GM21786 (cell line): ENCODE measurements at regions not wholly inside any gene's neighbourhood (a gene's known extent, or its start where the extent isn't known, plus 50 kb on each side); places are given as distances from the start of the nearest gene placed in this dataset.
"Not testable (repeated sequence)": the region's sequence is repeated elsewhere in the genome, so short reads cannot be mapped to it uniquely, and the experiment has no call there.

ENCODE experiments used
- ATAC-seq: cut with Tn5 transposase; IDR thresholded peaks from one replicate; pipeline ENCODE4 v1.9.1; 2021; ENCODE audit not compliant: unreplicated experiment

DNA sequence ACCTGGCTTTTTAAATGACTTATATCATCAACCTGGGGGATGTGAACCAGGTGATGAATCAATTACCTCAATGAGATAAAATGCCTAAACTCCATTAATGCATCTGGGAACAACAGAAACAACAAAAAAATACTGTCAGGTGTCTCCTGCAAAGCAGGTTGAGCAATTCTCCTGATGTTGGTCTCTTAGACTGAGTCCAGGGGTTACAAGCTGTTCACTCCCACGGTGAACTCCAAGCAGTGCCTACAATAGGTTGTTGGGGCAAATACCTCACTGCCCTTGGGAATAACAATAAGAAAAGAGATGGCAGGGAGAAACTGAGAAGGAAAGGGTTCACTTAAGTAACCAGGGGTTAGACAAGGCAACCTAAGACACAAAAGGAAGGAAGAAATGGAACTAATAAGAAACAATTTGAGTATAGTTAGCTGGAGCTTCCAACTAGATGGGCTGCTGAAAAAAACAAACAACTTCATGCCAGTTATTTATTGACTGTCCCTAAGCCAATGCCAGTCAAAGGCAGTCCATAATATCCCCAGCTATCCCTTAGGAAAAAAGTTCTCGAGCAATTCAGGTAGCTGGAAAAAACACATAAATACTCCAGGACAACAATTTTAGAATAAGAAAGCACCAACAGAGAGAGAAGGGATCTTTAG, 97.6 kb upstream of the MAGI3 start:
- ATAC-seq, result no peak

GRCh38 chr1:113293256-113293626, 97.1 kb upstream of the MAGI3 start:
- ATAC-seq, result no peak

DNA sequence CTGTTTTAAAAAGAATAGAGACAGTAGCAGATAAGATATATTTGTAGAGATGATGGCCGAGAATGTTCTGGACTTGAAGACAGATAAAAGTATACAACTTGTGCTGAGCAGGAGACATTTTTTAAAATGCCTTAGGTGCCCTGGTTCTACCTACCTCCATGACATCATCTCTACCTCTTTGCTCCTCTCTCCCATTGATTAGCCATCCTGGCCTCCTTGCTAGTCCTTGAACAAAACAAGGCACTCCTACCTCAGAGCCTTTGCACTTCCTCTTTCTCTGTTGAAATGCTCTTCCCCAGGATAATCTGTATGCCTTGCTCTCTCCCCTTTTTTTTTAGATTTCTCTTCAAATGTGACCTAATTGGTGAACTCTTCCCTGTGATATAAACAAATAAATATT, 92.6 kb upstream of the MAGI3 start:
- ATAC-seq, result no peak

DNA sequence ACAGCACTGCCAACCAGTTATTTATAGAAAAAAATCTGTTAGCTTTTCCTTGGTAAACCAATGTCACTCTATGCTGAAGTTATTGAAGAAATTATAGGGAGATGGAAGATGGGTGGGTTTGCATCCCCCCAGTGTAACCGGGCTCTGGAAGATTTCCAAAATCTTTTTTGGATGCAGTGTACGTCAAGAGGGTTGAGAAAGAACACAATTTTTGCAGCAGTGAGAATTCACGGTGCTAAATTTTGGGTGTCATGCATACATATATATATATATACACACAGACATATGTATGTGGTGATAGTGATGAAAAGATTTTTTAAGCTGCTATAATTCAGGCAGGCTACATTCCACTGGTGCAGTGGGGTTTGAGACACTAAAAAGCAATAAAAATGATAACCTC, 91.4 kb upstream of the MAGI3 start:
- ATAC-seq, result no peak

GRCh38 chr1:113302636-113303035, 87.7 kb upstream of the MAGI3 start:
- no peak for ATAC-seq

GRCh38 chr1:113303267-113303666, 87.0 kb upstream of the MAGI3 start:
- no peak for ATAC-seq

GRCh38 chr1:113305029-113305428, 85.3 kb upstream of the MAGI3 start:
- not testable (repeated sequence) for ATAC-seq

- no peak for ATAC-seq
These were observed 82.4 kb upstream of the MAGI3 start for GRCh38 chr1:113307771-113308445.

GRCh38 chr1:113312651-113313050, 77.7 kb upstream of the MAGI3 start:
- ATAC-seq, result not testable (repeated sequence)

DNA sequence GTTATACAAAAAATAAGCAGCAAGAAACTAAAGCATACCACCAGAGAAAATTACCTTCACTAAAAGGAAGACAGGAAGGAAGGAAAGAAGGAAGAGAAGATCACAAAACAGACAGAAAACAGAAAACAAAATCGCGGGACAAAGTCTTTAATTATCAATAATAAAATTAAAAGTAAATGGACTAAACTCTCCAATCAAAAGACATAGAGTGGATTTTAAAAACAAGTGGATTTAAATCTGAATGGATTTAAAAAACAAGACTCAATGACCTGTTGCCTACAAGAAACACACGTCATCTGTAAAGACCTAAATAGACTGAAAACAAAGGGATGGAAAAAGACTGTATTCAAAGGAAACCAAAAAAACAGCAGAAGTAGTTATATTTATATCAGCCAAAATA, 75.7 kb upstream of the MAGI3 start:
- no peak for ATAC-seq

GRCh38 chr1:113320272-113320671, 70.0 kb upstream of the MAGI3 start:
- ATAC-seq, result no peak

DNA sequence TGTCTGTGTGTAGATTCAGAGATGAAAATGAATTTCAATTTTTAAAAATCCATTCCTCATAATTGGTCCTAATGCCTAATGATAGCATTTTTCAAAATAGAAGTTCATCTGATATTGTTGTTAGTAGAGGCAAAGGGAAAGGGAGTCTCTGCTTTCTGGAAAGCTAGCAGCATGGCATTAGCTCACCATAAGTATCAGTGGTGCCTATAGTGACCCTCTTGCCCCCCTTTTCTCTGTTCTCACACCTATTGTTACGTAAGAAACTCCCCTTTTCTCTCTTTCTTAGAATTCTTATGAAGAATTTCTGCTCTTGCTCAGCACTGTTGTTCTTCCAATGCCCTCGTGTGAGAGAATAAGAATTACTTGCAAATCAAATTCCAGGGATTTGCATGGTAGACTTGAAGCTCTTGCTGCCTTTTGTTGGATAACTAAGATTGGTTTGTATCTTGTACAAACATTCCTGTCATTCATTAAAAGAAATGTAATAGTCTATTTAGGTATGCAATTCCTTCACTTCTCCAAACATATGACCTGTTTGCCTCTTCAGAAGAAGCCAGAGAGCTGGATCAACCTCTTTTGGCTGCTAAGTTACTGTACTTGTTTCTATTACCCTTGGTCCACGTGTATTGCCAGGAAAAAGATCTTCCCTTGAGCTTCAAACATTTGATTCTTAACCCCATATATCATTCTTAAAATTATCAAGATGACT, 69.2 kb upstream of the MAGI3 start:
- ATAC-seq, result no peak

DNA sequence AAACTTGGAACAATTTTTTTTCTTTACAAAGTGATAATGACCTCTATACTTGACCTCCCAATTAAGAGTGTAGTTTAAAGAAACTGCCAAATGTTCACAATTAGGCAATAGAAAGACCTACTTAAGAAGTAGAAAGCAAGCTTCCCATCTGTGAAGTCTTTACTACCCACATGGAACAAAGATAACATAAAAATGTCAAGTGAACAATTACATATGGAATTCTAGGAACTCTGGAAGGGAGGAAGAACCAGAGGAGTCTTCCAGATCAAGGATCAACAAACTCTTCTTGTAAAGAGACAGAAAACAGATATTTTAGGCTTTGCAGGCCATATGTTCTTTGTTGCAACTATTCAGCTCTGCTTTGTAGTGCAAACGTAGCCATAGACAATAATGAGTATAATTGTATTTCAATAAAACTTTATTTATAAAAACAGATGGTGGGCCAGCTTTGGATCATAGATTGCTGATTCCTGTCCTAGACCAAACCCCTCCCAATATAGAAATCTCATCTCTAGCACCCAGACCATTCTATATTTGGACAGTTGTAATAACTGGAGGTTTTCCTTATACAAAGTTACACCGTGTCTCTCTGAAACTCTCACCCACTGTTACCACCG, 68.4 kb upstream of the MAGI3 start:
- no peak for ATAC-seq

DNA sequence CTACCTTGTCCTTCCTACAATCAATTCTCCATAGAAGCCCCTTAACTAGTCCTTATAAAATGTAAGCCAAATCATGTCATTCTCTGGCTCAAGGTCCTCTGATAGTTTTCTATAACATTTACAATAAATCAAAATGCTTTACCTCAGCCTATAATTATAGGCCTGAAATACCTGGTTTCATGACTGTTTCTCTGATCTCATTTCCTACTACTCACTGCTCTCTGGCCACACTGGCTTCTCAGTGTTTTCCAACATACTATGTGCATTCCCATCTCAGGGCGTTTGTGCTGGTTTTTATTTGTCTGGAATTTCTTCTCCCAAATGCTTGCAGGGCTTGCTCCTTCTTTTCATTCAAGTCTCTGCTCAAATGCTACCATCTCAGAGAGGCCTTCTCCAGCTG, 67.9 kb upstream of the MAGI3 start:
- ATAC-seq, result no peak

- ATAC-seq, result no peak
These were observed 65.3 kb upstream of the MAGI3 start for GRCh38 chr1:113325022-113325421.

GRCh38 chr1:113326976-113327375, 63.3 kb upstream of the MAGI3 start:
- ATAC-seq, result no peak

- no peak for ATAC-seq
These were observed 57.3 kb upstream of the MAGI3 start for GRCh38 chr1:113333056-113333455.

GRCh38 chr1:113340038-113340437, 50.3 kb upstream of the MAGI3 start:
- ATAC-seq, result no peak
